ENCODE measurements at regions not wholly inside any gene's neighbourhood (a gene's known extent, or its start where the extent isn't known, plus 50 kb on each side); places are given as distances from the start of the nearest gene placed in this dataset.

DNA sequence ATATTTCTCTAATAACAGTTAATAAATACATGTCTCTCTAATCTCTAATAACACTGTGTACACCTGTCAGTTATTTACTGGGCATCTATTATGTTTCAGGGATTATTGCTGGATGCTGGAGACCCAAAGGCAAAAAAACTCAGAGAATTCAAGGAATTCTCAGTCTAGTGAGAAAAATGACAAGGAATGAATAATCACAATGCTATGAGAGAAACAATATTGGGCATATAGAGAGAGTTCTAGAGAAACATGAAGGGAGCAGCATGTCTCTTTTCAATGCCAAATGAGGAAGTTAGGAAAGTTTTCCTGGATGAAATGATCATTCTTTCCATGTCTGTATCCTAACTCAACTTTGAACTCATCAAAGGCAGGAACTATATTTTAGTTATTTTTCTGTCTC, 82.8 kb downstream of the TNFSF18 start:
- TF ChIP-seq POLR2A (IDR thresholded peaks at IDR 0.05; ENCODE audit: low read depth, low read length) (no peak), CTCF (conservative IDR thresholded peaks at IDR 0.05; ENCODE audit: low read depth, low read length) (no peak)
- TF ChIP-seq, protein P1, sequence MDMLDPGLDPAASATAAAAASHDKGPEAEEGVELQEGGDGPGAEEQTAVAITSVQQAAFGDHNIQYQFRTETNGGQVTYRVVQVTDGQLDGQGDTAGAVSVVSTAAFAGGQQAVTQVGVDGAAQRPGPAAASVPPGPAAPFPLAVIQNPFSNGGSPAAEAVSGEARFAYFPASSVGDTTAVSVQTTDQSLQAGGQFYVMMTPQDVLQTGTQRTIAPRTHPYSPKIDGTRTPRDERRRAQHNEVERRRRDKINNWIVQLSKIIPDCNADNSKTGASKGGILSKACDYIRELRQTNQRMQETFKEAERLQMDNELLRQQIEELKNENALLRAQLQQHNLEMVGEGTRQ (IDR thresholded peaks at IDR 0.05; ENCODE audit: low read depth, low read length): no peak

Measured in IMR-90 (cell line).